Bronchial epithelial cell (primary cell): ENCODE measurements at regions not wholly inside any gene's neighbourhood (a gene's known extent, or its start where the extent isn't known, plus 50 kb on each side); places are given as distances from the start of the nearest gene placed in this dataset.

Source experiments
- DNase-seq: peaks from one replicate; pipeline ENCODE4 v3.0.0-alpha.2; 2010; ENCODE audit warnings: low read depth
- FAIRE-seq: peaks from 2 replicates; lab custom pipeline; 2011; peaks lifted over from hg19 to GRCh38; lab: Jason Lieb, UNC
- H3K27me3 ChIP-seq: 2 replicates; pipeline ENCODE4 v1.5.1; 2011; ENCODE audit warnings: low read length; ENCODE audit not compliant: control insufficient read depth, insufficient read depth
- H3K36me3 ChIP-seq: 2 replicates; pipeline ENCODE4 v1.5.1; 2011; ENCODE audit warnings: low read length; ENCODE audit not compliant: control insufficient read depth, insufficient read depth
- H3K4me3 ChIP-seq: 2 replicates; pipeline ENCODE4 v1.5.1; 2011; ENCODE audit warnings: mild to moderate bottlenecking, low read depth, low read length, control low read depth
- TF ChIP-seq, protein P1 (sequence below): IDR thresholded peaks from 2 replicates; pipeline ENCODE4 v1.5.1; 2011; ENCODE audit warnings: mild to moderate bottlenecking, moderate library complexity, low read length, control low read depth, inconsistent platforms; ENCODE audit not compliant: insufficient read depth, severe bottlenecking

GRCh38 chr10:78769526-78769925, 299.2 kb upstream of the ZMIZ1 start:
- H3K27me3 ChIP-seq: peaks cover 8% of the 10 kb centered on the region
- FAIRE-seq (no peak), DNase-seq (no peak)
- no peaks in the 10 kb centered on the region for H3K36me3 ChIP-seq
- TF ChIP-seq, protein P1, sequence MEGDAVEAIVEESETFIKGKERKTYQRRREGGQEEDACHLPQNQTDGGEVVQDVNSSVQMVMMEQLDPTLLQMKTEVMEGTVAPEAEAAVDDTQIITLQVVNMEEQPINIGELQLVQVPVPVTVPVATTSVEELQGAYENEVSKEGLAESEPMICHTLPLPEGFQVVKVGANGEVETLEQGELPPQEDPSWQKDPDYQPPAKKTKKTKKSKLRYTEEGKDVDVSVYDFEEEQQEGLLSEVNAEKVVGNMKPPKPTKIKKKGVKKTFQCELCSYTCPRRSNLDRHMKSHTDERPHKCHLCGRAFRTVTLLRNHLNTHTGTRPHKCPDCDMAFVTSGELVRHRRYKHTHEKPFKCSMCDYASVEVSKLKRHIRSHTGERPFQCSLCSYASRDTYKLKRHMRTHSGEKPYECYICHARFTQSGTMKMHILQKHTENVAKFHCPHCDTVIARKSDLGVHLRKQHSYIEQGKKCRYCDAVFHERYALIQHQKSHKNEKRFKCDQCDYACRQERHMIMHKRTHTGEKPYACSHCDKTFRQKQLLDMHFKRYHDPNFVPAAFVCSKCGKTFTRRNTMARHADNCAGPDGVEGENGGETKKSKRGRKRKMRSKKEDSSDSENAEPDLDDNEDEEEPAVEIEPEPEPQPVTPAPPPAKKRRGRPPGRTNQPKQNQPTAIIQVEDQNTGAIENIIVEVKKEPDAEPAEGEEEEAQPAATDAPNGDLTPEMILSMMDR: no peak
- H3K4me3 ChIP-seq: no peak overlapping the region

DNA sequence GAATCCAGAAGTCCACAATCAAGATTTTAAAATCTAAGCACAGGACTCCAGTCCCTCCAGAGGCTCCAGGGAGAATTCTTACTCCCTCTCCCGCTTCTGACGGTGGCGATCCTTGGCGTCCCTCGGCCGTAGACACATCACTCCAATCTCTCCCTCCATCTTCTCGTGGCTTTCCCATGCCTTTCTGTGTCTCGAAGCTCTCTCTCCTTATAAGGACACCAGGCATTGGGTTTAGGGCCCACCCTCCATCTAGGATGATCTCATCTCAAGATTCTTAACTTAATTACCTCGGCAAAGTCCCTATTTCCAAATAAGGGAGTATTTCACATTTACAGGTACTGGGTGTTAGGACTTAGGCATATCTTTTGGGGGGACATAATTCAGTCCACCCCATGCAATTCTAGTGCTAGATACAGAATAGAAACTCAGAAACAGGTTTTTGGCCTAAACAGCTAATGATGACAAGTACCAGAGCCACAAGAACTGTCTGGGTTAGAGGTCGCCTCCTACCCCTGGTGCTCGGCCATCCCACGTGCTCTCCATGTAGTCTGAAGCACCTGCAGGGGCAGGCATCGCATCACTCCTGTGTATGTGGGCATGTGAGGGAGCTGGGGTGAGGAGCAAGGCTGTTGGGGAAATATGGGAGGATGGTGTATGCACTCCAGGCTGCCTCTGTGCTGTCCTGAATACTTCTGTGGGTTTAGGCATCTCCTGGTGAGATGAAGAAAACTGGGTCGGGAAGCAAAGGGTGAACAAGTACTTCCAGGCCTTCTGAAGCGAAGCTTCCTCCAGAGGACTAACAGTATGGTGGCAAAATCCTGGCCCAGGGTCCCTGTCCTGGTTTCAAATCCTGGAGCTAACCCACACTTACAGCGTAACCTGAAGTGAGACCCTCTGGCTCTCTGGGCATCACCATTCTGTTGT, 298.3 kb upstream of the ZMIZ1 start:
- FAIRE-seq (no peak), DNase-seq (no peak)
- TF ChIP-seq, protein P1: no peak
- H3K36me3 ChIP-seq: no peaks in the 10 kb centered on the region
- peaks cover 4% of the 10 kb centered on the region for H3K27me3 ChIP-seq
- H3K4me3 ChIP-seq: no peak overlapping the region

- no peak for FAIRE-seq
- peaks cover 4% of the 10 kb centered on the region for H3K27me3 ChIP-seq
- TF ChIP-seq, protein P1: no peak
These were observed 297.5 kb upstream of the ZMIZ1 start for GRCh38 chr10:78771260-78771659.

DNA sequence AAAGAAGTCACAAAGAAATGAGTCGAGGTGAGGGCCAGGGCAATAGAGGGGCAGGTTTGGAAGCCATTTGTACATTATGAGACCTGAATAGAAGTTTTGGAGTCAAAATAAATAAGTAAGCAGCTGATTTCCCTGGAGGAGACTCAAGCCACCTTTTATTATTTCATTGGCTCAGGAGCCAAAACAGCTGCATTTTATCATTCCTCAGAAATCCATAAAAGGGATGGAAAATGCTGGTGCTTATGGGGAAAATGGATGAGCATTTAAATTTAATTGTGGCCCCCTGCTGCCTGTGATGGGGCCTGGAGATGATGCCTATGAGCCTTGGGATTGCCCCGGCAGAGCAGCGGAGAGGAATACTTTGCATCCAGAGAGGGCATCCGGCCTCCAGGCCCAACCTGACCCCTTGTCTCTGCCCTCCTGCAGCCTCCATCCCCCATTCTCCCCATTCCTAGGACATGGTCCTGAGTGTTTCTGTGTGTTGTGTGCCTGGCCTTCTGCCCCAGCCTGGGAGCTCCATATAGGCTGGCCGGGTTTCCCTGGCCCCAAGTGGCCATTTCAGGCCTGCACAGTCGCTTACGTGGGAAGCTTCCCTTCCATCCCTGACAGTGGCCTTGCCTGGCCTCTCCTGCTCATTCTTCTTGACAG, 296.8 kb upstream of the ZMIZ1 start:
- Histone ChIP-seq H3K27me3 (peaks cover 4% of the 10 kb centered on the region), H3K36me3 (no peaks in the 10 kb centered on the region), H3K4me3 (no peak overlapping the region)
- TF ChIP-seq, protein P1: no peak
- FAIRE-seq (no peak), DNase-seq (no peak)

More at GRCh38 chr10:78771260-78771659, 297.5 kb upstream of the ZMIZ1 start:
- no peak overlapping the region for H3K4me3 ChIP-seq
- no peak for DNase-seq
- H3K36me3 ChIP-seq: no peaks in the 10 kb centered on the region

DNA sequence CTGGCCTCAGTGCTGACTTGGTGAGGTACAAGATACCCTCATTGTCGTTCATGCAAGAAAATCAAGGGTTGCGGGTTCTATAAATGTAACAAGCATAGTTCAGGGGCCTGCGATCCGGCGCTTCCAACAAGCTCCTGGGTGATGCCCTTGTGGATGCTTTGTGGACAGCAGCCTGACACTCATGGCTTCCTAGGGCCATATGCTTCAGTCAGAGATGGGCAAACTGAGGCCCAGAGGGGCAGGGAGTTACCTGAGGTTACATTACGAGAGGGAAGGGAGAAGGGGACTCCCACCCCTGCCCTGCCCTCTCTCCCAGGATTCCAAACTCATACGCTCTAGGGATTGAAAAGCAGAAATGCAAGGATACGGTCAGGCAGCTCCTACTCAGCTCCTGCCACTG, 296.3 kb upstream of the ZMIZ1 start:
- no peaks in the 10 kb centered on the region for H3K36me3 ChIP-seq
- TF ChIP-seq, protein P1: no peak
- FAIRE-seq: no peak
- peaks cover 4% of the 10 kb centered on the region for H3K27me3 ChIP-seq
- no peak for DNase-seq
- no peak overlapping the region for H3K4me3 ChIP-seq
